AG20443 (cell line): ENCODE measurements at regions not wholly inside any gene's neighbourhood (a gene's known extent, or its start where the extent isn't known, plus 50 kb on each side); places are given as distances from the start of the nearest gene placed in this dataset.

Source experiments
- DNase-seq: peaks from one replicate; pipeline ENCODE4 v3.0.0; 2012; ENCODE audit warnings: low spot score, mixed read lengths

DNA sequence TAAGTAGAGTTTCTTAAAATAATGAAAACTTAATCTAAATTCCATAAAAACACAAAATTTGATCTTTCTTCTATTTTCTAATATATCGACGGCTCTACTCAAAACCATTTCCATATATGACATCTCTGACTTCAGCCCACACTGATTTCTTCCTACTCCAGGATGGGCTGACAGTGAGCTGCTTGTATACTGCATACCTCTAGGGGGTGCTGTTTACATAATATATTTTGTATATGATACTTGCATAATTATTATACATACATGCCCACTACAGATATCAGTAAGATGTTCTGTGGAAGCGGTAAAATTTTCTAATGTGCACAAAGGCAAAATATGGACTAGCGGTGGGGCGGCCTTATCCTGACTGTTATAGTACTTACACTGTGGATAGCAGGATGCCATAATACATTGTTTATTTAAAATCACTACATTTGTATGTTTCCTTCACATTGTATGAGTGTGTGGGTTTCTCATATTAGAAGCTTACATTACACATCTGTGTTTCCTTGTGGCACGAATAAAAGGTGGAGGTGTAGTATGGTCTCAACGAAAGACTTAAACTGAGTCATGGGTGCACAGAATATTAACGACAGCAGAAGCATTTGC is 66.1 kb upstream of the NXPH2 start:
- peak; percentile 51 for DNase-seq

DNA sequence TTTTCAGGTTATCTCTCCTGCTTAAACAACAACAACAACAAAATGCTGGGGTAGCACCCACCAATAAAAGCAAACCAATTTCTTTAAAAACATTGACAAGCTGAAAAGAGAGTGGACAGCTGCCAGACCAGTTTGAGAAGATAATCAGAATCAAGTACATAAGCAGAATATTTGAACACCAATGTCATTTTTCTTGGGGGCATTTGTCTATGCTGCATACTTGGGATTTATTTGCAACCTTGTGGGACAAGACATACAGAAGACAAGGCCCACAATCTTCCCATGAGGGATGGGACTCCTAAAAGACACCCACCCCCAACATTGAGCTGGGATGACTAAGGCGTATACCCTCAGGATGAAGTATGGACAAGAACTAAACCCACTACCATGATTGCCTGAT is 62.2 kb upstream of the NXPH2 start:
- no peak for DNase-seq

DNA sequence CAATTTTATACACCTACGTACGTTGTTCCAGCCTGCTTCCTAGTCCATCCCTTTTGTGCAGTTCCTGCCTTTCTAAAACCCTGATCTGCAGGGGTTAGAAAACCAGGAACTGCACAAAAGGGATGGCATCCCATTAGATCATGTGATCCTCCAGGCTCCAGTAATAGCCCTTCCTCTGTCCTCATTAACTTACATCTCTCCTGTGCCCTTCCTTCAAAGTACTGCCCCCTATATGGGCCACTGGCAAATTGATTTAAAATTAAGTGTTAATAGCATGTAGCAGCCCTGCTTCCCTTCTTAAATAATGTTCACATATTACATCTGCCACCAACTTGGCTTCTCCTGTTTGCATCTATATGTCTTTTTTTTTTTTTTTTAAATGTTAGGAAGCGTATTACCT is 61.3 kb upstream of the NXPH2 start:
- no peak for DNase-seq

DNA sequence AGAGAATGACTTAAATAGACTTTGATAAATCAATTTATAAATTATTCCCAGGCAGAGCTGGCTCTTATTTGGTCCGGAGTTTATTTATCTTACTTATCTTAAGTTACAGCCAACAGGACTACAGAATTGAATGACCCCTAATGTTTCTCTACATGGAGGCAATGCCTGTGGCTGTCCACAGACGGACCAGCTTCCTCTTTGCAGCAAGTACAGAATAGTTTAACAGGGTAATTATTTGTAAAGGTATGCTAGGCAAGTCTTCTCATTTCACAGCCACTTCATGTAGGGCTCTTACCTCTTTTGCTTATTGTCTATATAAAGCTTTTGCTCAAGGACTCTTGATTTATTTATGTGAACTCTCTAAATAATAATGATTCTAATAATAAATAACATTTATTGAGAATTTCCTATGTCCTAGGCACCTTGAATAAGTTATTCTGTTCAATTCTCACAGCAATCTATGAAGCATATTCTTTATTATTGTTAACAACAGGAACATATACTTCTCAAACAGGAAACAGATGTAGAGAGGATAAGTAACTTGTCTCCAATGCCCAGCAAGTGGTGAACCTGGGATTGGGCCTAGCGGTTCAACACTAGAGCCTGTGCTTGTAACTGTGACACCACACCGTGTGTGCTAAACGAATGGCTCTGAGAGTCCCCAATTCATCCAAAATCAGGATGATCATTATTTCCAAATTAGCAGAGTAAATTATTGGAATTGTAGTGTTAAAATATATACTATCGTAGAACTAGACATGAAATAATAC is 58.8 kb upstream of the NXPH2 start:
- no peak for DNase-seq

DNA sequence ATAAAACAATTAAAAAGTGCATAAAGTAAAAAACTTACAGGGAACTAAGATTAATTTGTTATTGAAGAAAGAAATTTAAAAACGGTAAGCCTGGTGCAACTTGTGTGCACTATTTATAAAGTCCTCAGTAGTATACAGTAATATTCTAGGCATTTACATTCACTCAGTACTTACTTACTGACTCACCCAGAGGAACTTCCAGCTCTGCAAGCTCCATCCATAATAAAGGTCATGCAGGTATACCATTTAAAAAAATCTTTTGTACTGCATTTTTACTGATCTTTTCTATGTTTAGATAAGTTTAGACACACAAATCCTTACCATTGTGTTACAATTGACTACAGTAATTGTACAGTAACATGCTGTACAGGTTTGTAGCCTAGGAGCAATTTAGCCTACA is 51.5 kb upstream of the NXPH2 start:
- DNase-seq: no peak

GRCh38 chr2:138831154-138831553 is 51.0 kb upstream of the NXPH2 start:
- DNase-seq: no peak

- DNase-seq: no peak
Measured at GRCh38 chr2:138830547-138830946, 50.4 kb upstream of the NXPH2 start.
